ENCODE measurements at regions not wholly inside any gene's neighbourhood (a gene's known extent, or its start where the extent isn't known, plus 50 kb on each side); places are given as distances from the start of the nearest gene placed in this dataset.

DNA sequence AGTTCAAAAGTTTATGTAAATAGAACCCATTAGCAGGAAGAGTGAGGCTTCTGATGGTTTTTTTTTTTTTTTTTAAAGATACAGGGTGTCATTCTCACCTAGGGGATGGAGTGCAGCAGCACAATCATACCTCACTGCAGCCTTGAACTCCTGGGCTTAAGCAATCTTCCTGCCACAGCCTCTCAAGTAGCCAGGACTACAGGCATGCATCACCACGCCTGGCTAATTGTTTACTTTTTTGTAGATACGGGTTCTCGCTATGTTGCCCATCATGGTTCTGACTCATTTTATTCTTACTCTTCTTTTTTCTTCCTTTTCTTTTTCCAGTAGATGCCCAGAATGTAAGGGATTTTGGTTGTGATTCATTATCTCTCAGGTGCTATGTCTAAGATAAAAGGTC, 201.1 kb downstream of the NNT start:
- ChIA-PET CTCF (no interaction called here), POLR2A (no interaction called here)
- Histone ChIP-seq H3F3A (replicated peaks; ENCODE audit: insufficient read depth) (no peaks in the 10 kb centered on the region), H2AFZ (ENCODE audit: low read depth) (no peak overlapping the region), H3K79me2 (ENCODE audit: insufficient read depth) (no peaks in the 10 kb centered on the region), H3K4me3 (ENCODE audit: low read depth in 2 of 2, low read length in 1 of 2) (no peak overlapping the region), H3K4me1 (ENCODE audit: control insufficient read depth in 1 of 2, insufficient read depth in 2 of 2, low read depth in 1 of 2, low read length in 1 of 2) (no peaks in the 10 kb centered on the region), H3K9me3 (no peaks in the 10 kb centered on the region), H3K9me2 (no peaks in the 10 kb centered on the region), H3K27ac (ENCODE audit: low read depth in 2 of 2, low read length in 1 of 2) (no peak overlapping the region), H3K9ac (no peak overlapping the region), H3K4me2 (no peak overlapping the region), H3K27me3 (ENCODE audit: insufficient read depth) (no peaks in the 10 kb centered on the region), H4K20me1 (ENCODE audit: insufficient read depth) (no peaks in the 10 kb centered on the region), H3K36me3 (replicated peaks in 1 of 2; ENCODE audit: control insufficient read depth in 1 of 2, insufficient read depth in 2 of 2, low read length in 1 of 2) (no peaks in the 10 kb centered on the region)
- TF ChIP-seq, protein P1, sequence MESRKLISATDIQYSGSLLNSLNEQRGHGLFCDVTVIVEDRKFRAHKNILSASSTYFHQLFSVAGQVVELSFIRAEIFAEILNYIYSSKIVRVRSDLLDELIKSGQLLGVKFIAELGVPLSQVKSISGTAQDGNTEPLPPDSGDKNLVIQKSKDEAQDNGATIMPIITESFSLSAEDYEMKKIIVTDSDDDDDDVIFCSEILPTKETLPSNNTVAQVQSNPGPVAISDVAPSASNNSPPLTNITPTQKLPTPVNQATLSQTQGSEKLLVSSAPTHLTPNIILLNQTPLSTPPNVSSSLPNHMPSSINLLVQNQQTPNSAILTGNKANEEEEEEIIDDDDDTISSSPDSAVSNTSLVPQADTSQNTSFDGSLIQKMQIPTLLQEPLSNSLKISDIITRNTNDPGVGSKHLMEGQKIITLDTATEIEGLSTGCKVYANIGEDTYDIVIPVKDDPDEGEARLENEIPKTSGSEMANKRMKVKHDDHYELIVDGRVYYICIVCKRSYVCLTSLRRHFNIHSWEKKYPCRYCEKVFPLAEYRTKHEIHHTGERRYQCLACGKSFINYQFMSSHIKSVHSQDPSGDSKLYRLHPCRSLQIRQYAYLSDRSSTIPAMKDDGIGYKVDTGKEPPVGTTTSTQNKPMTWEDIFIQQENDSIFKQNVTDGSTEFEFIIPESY (IDR thresholded peaks at IDR 0.05; ENCODE audit: borderline replicate concordance, low read depth) = no peak
- no peak for TF ChIP-seq RCOR1 (IDR thresholded peaks at IDR 0.05; ENCODE audit: low read length)
- TF ChIP-seq, protein P2, sequence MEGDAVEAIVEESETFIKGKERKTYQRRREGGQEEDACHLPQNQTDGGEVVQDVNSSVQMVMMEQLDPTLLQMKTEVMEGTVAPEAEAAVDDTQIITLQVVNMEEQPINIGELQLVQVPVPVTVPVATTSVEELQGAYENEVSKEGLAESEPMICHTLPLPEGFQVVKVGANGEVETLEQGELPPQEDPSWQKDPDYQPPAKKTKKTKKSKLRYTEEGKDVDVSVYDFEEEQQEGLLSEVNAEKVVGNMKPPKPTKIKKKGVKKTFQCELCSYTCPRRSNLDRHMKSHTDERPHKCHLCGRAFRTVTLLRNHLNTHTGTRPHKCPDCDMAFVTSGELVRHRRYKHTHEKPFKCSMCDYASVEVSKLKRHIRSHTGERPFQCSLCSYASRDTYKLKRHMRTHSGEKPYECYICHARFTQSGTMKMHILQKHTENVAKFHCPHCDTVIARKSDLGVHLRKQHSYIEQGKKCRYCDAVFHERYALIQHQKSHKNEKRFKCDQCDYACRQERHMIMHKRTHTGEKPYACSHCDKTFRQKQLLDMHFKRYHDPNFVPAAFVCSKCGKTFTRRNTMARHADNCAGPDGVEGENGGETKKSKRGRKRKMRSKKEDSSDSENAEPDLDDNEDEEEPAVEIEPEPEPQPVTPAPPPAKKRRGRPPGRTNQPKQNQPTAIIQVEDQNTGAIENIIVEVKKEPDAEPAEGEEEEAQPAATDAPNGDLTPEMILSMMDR (IDR thresholded peaks at IDR 0.05) = no peak
- no peak for TF ChIP-seq ELF1 (IDR thresholded peaks at IDR 0.05)
- no peak for TF ChIP-seq MXI1 (IDR thresholded peaks at IDR 0.05; ENCODE audit: low read depth, low read length)
- TF ChIP-seq TEAD4 (IDR thresholded peaks at IDR 0.05; ENCODE audit: borderline replicate concordance, insufficient read depth) = no peak
- TF ChIP-seq, protein P3, sequence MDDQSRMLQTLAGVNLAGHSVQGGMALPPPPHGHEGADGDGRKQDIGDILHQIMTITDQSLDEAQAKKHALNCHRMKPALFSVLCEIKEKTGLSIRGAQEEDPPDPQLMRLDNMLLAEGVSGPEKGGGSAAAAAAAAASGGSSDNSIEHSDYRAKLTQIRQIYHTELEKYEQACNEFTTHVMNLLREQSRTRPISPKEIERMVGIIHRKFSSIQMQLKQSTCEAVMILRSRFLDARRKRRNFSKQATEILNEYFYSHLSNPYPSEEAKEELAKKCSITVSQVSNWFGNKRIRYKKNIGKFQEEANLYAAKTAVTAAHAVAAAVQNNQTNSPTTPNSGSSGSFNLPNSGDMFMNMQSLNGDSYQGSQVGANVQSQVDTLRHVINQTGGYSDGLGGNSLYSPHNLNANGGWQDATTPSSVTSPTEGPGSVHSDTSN (IDR thresholded peaks at IDR 0.05) = no peak
- TF ChIP-seq FOXM1 (IDR thresholded peaks at IDR 0.05; ENCODE audit: low read depth) = no peak
- TF ChIP-seq, protein P4, sequence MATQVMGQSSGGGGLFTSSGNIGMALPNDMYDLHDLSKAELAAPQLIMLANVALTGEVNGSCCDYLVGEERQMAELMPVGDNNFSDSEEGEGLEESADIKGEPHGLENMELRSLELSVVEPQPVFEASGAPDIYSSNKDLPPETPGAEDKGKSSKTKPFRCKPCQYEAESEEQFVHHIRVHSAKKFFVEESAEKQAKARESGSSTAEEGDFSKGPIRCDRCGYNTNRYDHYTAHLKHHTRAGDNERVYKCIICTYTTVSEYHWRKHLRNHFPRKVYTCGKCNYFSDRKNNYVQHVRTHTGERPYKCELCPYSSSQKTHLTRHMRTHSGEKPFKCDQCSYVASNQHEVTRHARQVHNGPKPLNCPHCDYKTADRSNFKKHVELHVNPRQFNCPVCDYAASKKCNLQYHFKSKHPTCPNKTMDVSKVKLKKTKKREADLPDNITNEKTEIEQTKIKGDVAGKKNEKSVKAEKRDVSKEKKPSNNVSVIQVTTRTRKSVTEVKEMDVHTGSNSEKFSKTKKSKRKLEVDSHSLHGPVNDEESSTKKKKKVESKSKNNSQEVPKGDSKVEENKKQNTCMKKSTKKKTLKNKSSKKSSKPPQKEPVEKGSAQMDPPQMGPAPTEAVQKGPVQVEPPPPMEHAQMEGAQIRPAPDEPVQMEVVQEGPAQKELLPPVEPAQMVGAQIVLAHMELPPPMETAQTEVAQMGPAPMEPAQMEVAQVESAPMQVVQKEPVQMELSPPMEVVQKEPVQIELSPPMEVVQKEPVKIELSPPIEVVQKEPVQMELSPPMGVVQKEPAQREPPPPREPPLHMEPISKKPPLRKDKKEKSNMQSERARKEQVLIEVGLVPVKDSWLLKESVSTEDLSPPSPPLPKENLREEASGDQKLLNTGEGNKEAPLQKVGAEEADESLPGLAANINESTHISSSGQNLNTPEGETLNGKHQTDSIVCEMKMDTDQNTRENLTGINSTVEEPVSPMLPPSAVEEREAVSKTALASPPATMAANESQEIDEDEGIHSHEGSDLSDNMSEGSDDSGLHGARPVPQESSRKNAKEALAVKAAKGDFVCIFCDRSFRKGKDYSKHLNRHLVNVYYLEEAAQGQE (IDR thresholded peaks at IDR 0.05; ENCODE audit: low read depth, low read length) = no peak
- TF ChIP-seq POLR2AphosphoS5 (IDR thresholded peaks at IDR 0.05; ENCODE audit: low read depth, low read length) = no peak
- no peak for TF ChIP-seq GABPA (IDR thresholded peaks at IDR 0.05; ENCODE audit: low read depth)
- TF ChIP-seq, protein P5, sequence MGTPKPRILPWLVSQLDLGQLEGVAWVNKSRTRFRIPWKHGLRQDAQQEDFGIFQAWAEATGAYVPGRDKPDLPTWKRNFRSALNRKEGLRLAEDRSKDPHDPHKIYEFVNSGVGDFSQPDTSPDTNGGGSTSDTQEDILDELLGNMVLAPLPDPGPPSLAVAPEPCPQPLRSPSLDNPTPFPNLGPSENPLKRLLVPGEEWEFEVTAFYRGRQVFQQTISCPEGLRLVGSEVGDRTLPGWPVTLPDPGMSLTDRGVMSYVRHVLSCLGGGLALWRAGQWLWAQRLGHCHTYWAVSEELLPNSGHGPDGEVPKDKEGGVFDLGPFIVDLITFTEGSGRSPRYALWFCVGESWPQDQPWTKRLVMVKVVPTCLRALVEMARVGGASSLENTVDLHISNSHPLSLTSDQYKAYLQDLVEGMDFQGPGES (IDR thresholded peaks at IDR 0.05; ENCODE audit: low read depth, low read length) = no peak
- no peak for TF ChIP-seq SIN3A (IDR thresholded peaks at IDR 0.05; ENCODE audit: borderline replicate concordance, low read depth, low read length)
- DNase-seq = no peak
- 36% methylated on average over 3 of the region's 3 CpGs for WGBS (ENCODE audit: low lambda C conversion rate)

All from SK-N-SH (cell line).